ENCODE measurements at regions not wholly inside any gene's neighbourhood (a gene's known extent, or its start where the extent isn't known, plus 50 kb on each side); places are given as distances from the start of the nearest gene placed in this dataset.
"Not testable (repeated sequence)": the region's sequence is repeated elsewhere in the genome, so short reads cannot be mapped to it uniquely, and the experiment has no call there.

- H3K4me3 ChIP-seq; H3K27ac ChIP-seq; H3K4me1 ChIP-seq; H3K36me3 ChIP-seq; DNase-seq; H3K9me3 ChIP-seq; H3K27me3 ChIP-seq; intact Hi-C loops (cut with DNase I; ENCODE audit: low total_unique reads): not testable (repeated sequence)
These were observed 164.5 kb upstream of the PLGLB2 start for GRCh38 chr2:87583370-87583769.

DNA sequence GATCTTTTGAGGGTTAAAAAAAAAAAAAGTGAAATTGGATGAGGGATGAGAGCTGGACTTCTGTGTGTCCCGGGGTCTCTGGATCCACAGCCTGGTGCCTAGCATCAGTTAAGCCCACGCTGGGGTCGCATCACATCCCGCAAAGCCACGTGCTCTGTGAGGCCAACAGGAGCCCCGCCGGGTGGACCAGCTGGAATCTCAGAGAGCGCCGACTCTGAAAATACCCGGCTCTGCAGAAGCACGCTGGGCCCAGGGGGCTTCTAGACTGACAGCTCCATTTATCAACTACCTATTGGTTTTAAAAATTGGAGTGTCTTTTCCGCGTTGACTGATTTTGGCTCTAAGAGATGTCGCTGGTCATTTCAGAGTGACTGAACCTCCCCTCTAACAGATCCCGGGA is 164.1 kb upstream of the PLGLB2 start:
- Histone ChIP-seq H3K27ac (peak overlapping the region in 1 of 2 donors; percentile 60), H3K4me3 (peak overlapping the region; percentile 46 to 47)
- H3K9me3 ChIP-seq; intact Hi-C loops (cut with DNase I; ENCODE audit: low total_unique reads); H3K36me3 ChIP-seq; H3K27me3 ChIP-seq; DNase-seq; H3K4me1 ChIP-seq: not testable (repeated sequence)

DNA sequence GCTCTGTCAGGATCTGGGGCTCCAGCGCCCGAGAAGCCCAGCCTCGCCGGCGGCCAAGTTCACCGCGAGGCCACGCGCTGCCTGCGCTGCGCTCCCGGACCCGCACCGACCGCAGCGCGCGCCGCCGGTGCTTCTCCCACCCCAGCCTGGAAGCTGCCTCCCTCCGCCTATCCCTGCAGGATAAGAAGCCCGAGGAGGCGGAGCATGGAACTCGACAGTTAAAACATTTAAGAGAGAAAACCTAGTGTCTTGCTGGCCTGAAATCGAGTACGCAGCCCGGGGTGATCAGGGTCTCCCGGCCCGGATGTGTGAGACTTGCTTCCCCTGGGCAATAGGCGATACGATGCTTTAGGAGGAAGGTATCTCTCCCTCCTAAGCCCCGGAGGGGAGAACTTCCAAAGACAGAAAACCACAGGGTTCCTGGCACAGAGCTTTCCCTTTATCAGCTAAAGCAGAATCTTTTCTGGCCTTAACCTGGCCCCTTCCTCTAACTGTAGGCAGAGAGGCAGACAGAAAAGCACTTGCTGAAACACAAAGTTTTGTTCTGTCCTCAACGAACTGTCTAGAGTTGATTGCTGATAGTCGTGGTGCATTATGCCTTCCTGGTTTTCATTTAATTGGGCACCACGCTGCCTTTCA is 163.5 kb upstream of the PLGLB2 start:
- H3K27me3 ChIP-seq; H3K9me3 ChIP-seq; intact Hi-C loops (cut with DNase I; ENCODE audit: low total_unique reads); H3K36me3 ChIP-seq; H3K4me1 ChIP-seq: not testable (repeated sequence)
- H3K4me3 ChIP-seq: peak overlapping the region; percentile 46 to 47
- peak overlapping the region in 1 of 2 donors; percentile 60 for H3K27ac ChIP-seq
- peak in 1 of 2 donors; percentile 35 for DNase-seq

GRCh38 chr2:87587934-87588333 is 160.0 kb upstream of the PLGLB2 start:
- H3K27ac ChIP-seq; DNase-seq; H3K4me1 ChIP-seq; intact Hi-C loops (cut with DNase I; ENCODE audit: low total_unique reads); H3K9me3 ChIP-seq; H3K36me3 ChIP-seq; H3K27me3 ChIP-seq; H3K4me3 ChIP-seq: not testable (repeated sequence)

- intact Hi-C loops (cut with DNase I; ENCODE audit: low total_unique reads); DNase-seq; H3K9me3 ChIP-seq; H3K27ac ChIP-seq; H3K4me3 ChIP-seq; H3K36me3 ChIP-seq; H3K27me3 ChIP-seq: not testable (repeated sequence)
- peaks cover 0 to 12% (median 7%) of the 10 kb centered on the region in 4 donors for H3K4me1 ChIP-seq
These were observed 154.9 kb upstream of the PLGLB2 start for GRCh38 chr2:87592974-87593373.

GRCh38 chr2:87593784-87594610 is 153.9 kb upstream of the PLGLB2 start:
- intact Hi-C loops (cut with DNase I; ENCODE audit: low total_unique reads); H3K36me3 ChIP-seq; H3K9me3 ChIP-seq; H3K27me3 ChIP-seq; H3K4me3 ChIP-seq: not testable (repeated sequence)
- Histone ChIP-seq H3K27ac (peak overlapping the region; percentile 63 to 71), H3K4me1 (peaks cover 0 to 12% (median 7%) of the 10 kb centered on the region in 4 donors)
- peak; percentile 78 to 91 for DNase-seq

DNA sequence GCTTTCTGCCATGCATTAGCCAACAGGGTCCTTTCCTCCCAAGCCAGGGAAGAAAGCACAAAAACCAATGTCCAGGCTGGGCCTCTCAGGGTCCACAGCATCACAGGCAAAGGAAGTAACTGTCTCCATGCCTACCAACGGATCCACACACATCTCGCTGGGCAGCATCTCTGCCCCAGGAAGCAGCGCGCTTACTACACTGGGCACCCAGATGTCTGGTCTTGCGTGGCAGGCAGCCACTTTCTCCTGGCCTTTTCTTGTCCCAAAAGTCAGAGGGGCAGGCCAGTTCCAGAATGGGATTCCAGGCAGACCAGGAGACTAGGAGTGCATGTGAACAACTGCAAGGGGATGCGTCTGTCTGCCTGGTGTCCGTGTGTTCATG is 153.3 kb upstream of the PLGLB2 start:
- H3K4me3 ChIP-seq; H3K36me3 ChIP-seq; intact Hi-C loops (cut with DNase I; ENCODE audit: low total_unique reads); H3K27me3 ChIP-seq; H3K9me3 ChIP-seq: not testable (repeated sequence)
- DNase-seq: peak in 1 of 2 donors; percentile 74
- peaks cover 0 to 12% (median 7%) of the 10 kb centered on the region in 4 donors for H3K4me1 ChIP-seq
- peak overlapping the region; percentile 63 to 71 for H3K27ac ChIP-seq

GRCh38 chr2:87595017-87595416 is 152.9 kb upstream of the PLGLB2 start:
- peaks cover 0 to 12% (median 7%) of the 10 kb centered on the region in 4 donors for H3K4me1 ChIP-seq
- H3K9me3 ChIP-seq; H3K4me3 ChIP-seq; H3K27me3 ChIP-seq; H3K36me3 ChIP-seq; intact Hi-C loops (cut with DNase I; ENCODE audit: low total_unique reads): not testable (repeated sequence)
- peak in 1 of 2 donors; percentile 83 for DNase-seq
- H3K27ac ChIP-seq: peak overlapping the region; percentile 67 to 71

DNA sequence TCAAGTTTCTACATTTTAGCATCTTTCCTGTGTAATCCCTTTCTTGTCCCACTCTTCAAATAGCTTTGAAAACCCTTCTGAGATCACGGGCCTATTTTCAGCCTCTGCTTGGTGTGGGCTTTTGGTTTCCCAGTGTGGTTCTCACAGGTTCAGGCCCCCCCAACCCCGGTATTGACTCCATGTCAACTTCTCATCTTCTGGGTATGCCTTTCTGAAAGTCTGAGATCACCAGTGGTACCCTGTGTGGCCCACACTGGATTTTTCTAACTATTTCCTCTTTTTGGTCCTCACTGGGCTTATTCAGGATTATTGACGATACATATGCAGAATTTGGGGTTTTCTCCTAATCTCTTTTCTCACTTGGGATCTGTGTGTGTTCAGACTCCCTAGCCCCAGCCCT is 146.9 kb upstream of the PLGLB2 start:
- H3K27ac ChIP-seq; H3K4me3 ChIP-seq; H3K36me3 ChIP-seq; intact Hi-C loops (cut with DNase I; ENCODE audit: low total_unique reads); H3K9me3 ChIP-seq; H3K4me1 ChIP-seq; H3K27me3 ChIP-seq; DNase-seq: not testable (repeated sequence)

- H3K27me3 ChIP-seq; H3K4me3 ChIP-seq; H3K36me3 ChIP-seq; H3K4me1 ChIP-seq; H3K27ac ChIP-seq; DNase-seq; H3K9me3 ChIP-seq; intact Hi-C loops (cut with DNase I; ENCODE audit: low total_unique reads): not testable (repeated sequence)
These were observed 145.8 kb upstream of the PLGLB2 start for GRCh38 chr2:87602118-87602517.

DNA sequence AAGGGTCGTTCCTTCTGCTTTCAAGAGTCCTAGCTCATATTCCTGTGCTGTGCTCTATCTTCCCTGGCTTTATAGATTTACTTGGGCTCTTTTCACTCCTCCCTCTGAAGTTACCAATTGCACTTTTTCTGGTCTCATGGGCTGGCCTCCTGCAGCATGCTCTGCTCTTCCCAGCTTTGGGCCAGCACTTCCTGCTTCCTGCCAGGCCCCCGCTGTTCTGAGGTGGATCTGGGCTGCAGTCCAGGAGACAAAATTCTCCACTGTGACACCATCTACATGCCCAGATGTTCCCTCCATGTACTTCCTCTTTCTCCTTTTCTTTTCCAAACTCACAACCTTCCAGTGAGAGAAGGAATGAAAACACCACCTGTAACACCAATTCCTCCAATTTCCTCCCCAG is 145.2 kb upstream of the PLGLB2 start:
- DNase-seq; H3K27me3 ChIP-seq; H3K36me3 ChIP-seq; H3K4me3 ChIP-seq; H3K4me1 ChIP-seq; H3K27ac ChIP-seq; H3K9me3 ChIP-seq; intact Hi-C loops (cut with DNase I; ENCODE audit: low total_unique reads): not testable (repeated sequence)

DNA sequence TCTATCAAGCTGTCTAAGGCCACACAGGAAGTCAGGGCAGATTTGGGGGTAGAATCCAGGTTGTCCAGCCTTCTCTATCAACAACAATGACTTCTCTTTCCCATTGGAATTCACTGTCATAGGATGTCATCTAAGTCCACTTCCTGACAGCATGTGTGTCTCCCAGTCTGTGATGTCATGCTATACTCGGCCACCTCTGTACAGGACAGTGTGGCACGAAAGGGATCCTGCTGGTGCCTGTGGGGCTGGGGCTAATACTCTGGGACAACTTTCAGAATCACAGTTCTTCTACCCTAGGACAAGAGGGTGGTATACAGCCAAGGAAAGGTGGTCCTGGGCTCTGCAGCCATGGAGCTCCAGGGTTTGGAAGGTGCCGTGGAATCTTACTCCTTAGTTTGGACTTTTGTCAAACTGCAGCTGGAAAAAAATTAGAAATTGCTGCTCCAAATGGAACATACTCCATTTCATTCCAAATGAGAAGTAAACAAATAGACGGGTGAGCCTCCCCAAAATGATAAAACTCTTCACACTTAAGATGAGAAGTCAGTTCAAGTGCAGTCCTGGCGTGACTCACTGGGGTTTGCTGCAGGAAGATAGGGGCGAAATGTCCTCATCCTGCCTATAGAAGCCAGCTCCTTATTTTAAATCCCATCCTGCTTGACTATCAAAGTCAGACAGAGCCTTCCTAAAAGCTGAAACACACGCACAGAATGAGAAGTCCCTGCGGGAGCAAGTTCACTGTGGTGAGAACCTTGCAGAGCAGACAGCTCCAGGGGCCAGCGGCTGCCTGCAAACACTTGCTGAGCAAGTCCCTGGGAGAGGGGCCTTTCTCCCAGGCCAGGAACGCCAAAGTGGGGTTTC is 144.2 kb upstream of the PLGLB2 start:
- intact Hi-C loops (cut with DNase I; ENCODE audit: low total_unique reads); H3K9me3 ChIP-seq; H3K4me1 ChIP-seq; DNase-seq; H3K36me3 ChIP-seq; H3K27me3 ChIP-seq; H3K4me3 ChIP-seq: not testable (repeated sequence)
- peak overlapping the region in 1 of 2 donors; percentile 59 for H3K27ac ChIP-seq

DNA sequence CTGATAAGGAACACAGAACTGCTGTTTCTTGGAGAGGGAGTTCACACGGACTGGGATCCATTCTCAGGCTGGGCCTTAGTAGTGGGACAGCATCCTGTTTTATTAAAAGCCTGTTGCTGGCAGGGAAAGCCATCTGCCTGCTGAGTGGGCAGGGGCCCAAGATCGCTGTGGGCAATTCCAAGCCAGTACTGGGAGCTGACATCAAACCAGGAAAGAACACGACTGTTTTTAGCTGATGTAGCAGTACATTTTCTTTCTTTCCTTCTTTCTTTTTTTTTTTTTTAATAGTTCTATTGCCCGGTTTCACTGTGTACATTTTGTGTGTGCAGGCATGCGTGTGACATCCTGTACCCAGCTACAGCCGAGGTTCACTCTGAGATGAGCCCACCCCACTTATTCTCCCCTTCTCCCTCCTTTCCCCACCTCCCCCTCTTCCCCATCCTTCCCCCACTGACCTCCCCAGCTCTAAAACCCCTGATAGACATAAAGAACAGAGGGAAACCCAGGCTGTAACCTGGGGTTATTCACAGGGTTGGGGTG is 143.5 kb upstream of the PLGLB2 start:
- H3K4me3 ChIP-seq; intact Hi-C loops (cut with DNase I; ENCODE audit: low total_unique reads); H3K36me3 ChIP-seq; H3K9me3 ChIP-seq; H3K27me3 ChIP-seq; H3K4me1 ChIP-seq: not testable (repeated sequence)
- peak; percentile 63 to 88 for DNase-seq
- H3K27ac ChIP-seq: peak overlapping the region in 1 of 2 donors; percentile 59
